MCF 10A (cell line): ENCODE measurements at regions not wholly inside any gene's neighbourhood (a gene's known extent, or its start where the extent isn't known, plus 50 kb on each side); places are given as distances from the start of the nearest gene placed in this dataset.

Source experiments
- BruUV-seq: library from RNA; stranded (reverse); fragments of 400-500 nt; replicated peaks from 2 replicates; lab custom pipeline; 2021; lab: Mats Ljungman, UMichigan
- CTCF ChIA-PET: fragments of 300-600 bp; sonication (Branson Sonifier 250); formaldehyde crosslinking; extraction: SDS; loops from one replicate; lab custom pipeline; 2021; ENCODE audit warnings: antibody characterized with exemption, inconsistent platforms; lab: Yijun Ruan, JAX
- POLR2A ChIA-PET: fragments of 300-600, 350-650 bp; sonication (Branson Sonifier 250); formaldehyde crosslinking; extraction: SDS; loops from one replicate; lab custom pipeline; 2020; ENCODE audit warnings: antibody characterized with exemption, inconsistent platforms; lab: Yijun Ruan, JAX
- DNase-seq: peaks from one replicate; pipeline ENCODE4 v3.0.0-alpha.2; 2018; ENCODE audit not compliant: unreplicated experiment
- H3K27ac Mint-ChIP-seq: one replicate; pipeline ENCODE4 v1.8.0; 2022; ENCODE audit warnings: mild to moderate bottlenecking, low read depth, mixed read lengths; ENCODE audit not compliant: unreplicated experiment
- H3K27me3 Mint-ChIP-seq: one replicate; pipeline ENCODE4 v1.8.0; 2022; ENCODE audit warnings: mixed read lengths; ENCODE audit not compliant: insufficient read depth, unreplicated experiment
- H3K36me3 Mint-ChIP-seq: one replicate; pipeline ENCODE4 v1.8.0; 2022; ENCODE audit warnings: mild to moderate bottlenecking, moderate library complexity, mixed read lengths; ENCODE audit not compliant: insufficient read depth, unreplicated experiment
- H3K4me1 Mint-ChIP-seq: one replicate; pipeline ENCODE4 v1.8.0; 2022; ENCODE audit warnings: mixed read lengths; ENCODE audit not compliant: insufficient read depth, unreplicated experiment
- H3K4me3 Mint-ChIP-seq: one replicate; pipeline ENCODE4 v1.8.0; 2022; ENCODE audit warnings: mild to moderate bottlenecking, moderate library complexity, mixed read lengths; ENCODE audit not compliant: unreplicated experiment
- H3K9me3 Mint-ChIP-seq: one replicate; pipeline ENCODE4 v1.8.0; 2022; ENCODE audit warnings: mixed read lengths; ENCODE audit not compliant: unreplicated experiment
- CTCF ChIP-seq: fragments of 200-600 bp; IDR thresholded peaks from one replicate; pipeline ENCODE4 v1.8.0; 2022; ENCODE audit warnings: antibody characterized with exemption, mild to moderate bottlenecking; ENCODE audit not compliant: unreplicated experiment
- intact Hi-C: fragments of 100-400 bp; cut with micrococcal nuclease; formaldehyde crosslinking; loops from 2 replicates; pipeline ENCODE4 v1.14.1; 2022

GRCh38 chr4:124253080-124253479, 459.5 kb downstream of the ANKRD50 start:
- CTCF ChIA-PET = interaction anchor here (0.6 to 1.2 kb wide), 2 partner anchors 51 to 455 kb away, joined by 3 read pairs; no protein-coding TSS in a partner anchor
- H3K27me3 Mint-ChIP-seq = no peaks in the 10 kb centered on the region
- H3K4me3 Mint-ChIP-seq = no peak overlapping the region
- no peak for TF ChIP-seq CTCF
- H3K9me3 Mint-ChIP-seq = no peaks in the 10 kb centered on the region
- no TSS peak for BruUV-seq
- no peak for DNase-seq
- POLR2A ChIA-PET = no interaction called here
- no peaks in the 10 kb centered on the region for H3K4me1 Mint-ChIP-seq
- intact Hi-C loops = no loop called here
- no peak overlapping the region for H3K27ac Mint-ChIP-seq
- no peaks in the 10 kb centered on the region for H3K36me3 Mint-ChIP-seq

- CTCF ChIA-PET = interaction anchor here (0.6 to 4.0 kb wide), 16 partner anchors 17 to 1254 kb away, joined by 3 to 24 read pairs (median 3); no protein-coding TSS in a partner anchor
- BruUV-seq = no TSS peak
- peak; percentile 77 for TF ChIP-seq CTCF
- no peak overlapping the region for H3K27ac Mint-ChIP-seq
- POLR2A ChIA-PET = no interaction called here
- peaks cover 5% of the 10 kb centered on the region for H3K4me1 Mint-ChIP-seq
- intact Hi-C loops = loop anchor here (1.0 to 10.0 kb wide), 9 partner anchors 60 to 1160 kb away; partner anchors contain the start of gene SPRY1
- no peak overlapping the region for H3K4me3 Mint-ChIP-seq
- H3K9me3 Mint-ChIP-seq = no peaks in the 10 kb centered on the region
- no peaks in the 10 kb centered on the region for H3K27me3 Mint-ChIP-seq
- DNase-seq = peak; percentile 87
- no peaks in the 10 kb centered on the region for H3K36me3 Mint-ChIP-seq
Measured at GRCh38 chr4:124262211-124263179, 450.0 kb downstream of the ANKRD50 start.

GRCh38 chr4:124265701-124266100, 446.8 kb downstream of the ANKRD50 start:
- DNase-seq = no peak
- no peak for TF ChIP-seq CTCF
- no peaks in the 10 kb centered on the region for H3K36me3 Mint-ChIP-seq
- BruUV-seq = no TSS peak
- peaks cover 5% of the 10 kb centered on the region for H3K4me1 Mint-ChIP-seq
- POLR2A ChIA-PET = interaction anchor here (0.7 kb wide), 1 partner anchor 382 kb away, joined by 3 read pairs; no protein-coding TSS in a partner anchor
- no peaks in the 10 kb centered on the region for H3K27me3 Mint-ChIP-seq
- no peak overlapping the region for H3K4me3 Mint-ChIP-seq
- CTCF ChIA-PET = interaction anchor here (1.3 to 2.6 kb wide), 3 partner anchors 56 to 916 kb away, joined by 3 to 22 read pairs (median 4); no protein-coding TSS in a partner anchor
- H3K27ac Mint-ChIP-seq = no peak overlapping the region
- no peaks in the 10 kb centered on the region for H3K9me3 Mint-ChIP-seq
- intact Hi-C loops = loop anchor here (10.0 kb wide), 1 partner anchor 701 kb away; no protein-coding TSS in a partner anchor

GRCh38 chr4:124266721-124267120, 445.8 kb downstream of the ANKRD50 start:
- DNase-seq = no peak
- intact Hi-C loops = loop anchor here (10.0 kb wide), 1 partner anchor 702 kb away; no protein-coding TSS in a partner anchor
- TF ChIP-seq CTCF = no peak
- CTCF ChIA-PET = no interaction called here
- no peaks in the 10 kb centered on the region for H3K27me3 Mint-ChIP-seq
- no peaks in the 10 kb centered on the region for H3K9me3 Mint-ChIP-seq
- peaks cover 5% of the 10 kb centered on the region for H3K4me1 Mint-ChIP-seq
- BruUV-seq = no TSS peak
- no peaks in the 10 kb centered on the region for H3K36me3 Mint-ChIP-seq
- POLR2A ChIA-PET = no interaction called here
- no peak overlapping the region for H3K27ac Mint-ChIP-seq
- H3K4me3 Mint-ChIP-seq = no peak overlapping the region
